ENCODE measurements at regions not wholly inside any gene's neighbourhood (a gene's known extent, or its start where the extent isn't known, plus 50 kb on each side); places are given as distances from the start of the nearest gene placed in this dataset.

DNA sequence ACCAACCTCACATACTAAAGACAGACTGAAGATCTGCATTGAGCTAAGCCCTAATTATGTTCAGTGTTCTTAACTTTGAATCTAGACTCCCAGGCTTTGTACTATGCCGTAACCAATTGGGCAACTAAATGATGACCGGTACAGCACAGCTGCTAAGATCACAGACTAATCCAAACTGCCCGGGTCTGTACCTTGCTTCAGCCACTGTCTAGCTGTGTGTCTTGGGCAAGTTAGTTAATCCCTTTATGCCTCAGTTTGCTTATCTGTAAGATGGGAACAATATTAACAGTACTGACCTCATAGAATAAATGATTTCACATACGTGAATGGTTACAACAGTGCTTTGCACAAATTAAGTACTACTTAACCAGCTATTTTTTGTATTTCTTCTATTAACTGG, 205.8 kb upstream of the NFE2L3 start:
- TF ChIP-seq CTCF (IDR thresholded peaks at IDR 0.05; ENCODE audit: poor library complexity, severe bottlenecking) (no peak), POLR2AphosphoS5 (IDR thresholded peaks at IDR 0.05) (no peak), EZH2 (IDR thresholded peaks at IDR 0.05; ENCODE audit: borderline replicate concordance, insufficient read depth, low read length, poor library complexity, severe bottlenecking) (no peak), EP300 (conservative IDR thresholded peaks at IDR 0.05; ENCODE audit: poor library complexity, severe bottlenecking) (no peak), REST (IDR thresholded peaks at IDR 0.05; ENCODE audit: borderline replicate concordance) (no peak), TAF1 (IDR thresholded peaks at IDR 0.05; ENCODE audit: low read depth) (no peak), MXI1 (conservative IDR thresholded peaks at IDR 0.05; ENCODE audit: poor library complexity, severe bottlenecking) (no peak)

All from neural cell (in vitro differentiated cells).